Calu3 (cell line): ENCODE measurements at regions not wholly inside any gene's neighbourhood (a gene's known extent, or its start where the extent isn't known, plus 50 kb on each side); places are given as distances from the start of the nearest gene placed in this dataset.

Experiments used
- BruUV-seq: library from RNA; stranded (reverse); fragments of 400-500 nt; replicated peaks from 2 replicates; lab custom pipeline; 2021; lab: Mats Ljungman, UMichigan
- CTCF ChIA-PET: fragments of 300-600 bp; sonication (Branson Sonifier 250); formaldehyde crosslinking; loops from one replicate; lab custom pipeline; 2022; ENCODE audit warnings: antibody characterized with exemption; lab: Charles Lee
- DNase-seq: peaks from one replicate; pipeline ENCODE4 v3.0.0; 2022
- H3K27ac Mint-ChIP-seq: one replicate; pipeline ENCODE4 v1.8.0; 2022; ENCODE audit warnings: mixed read lengths; ENCODE audit not compliant: unreplicated experiment
- H3K27me3 Mint-ChIP-seq: one replicate; pipeline ENCODE4 v1.8.0; 2022; ENCODE audit warnings: mixed read lengths; ENCODE audit not compliant: unreplicated experiment
- H3K36me3 Mint-ChIP-seq: one replicate; pipeline ENCODE4 v1.8.0; 2022; ENCODE audit warnings: mild to moderate bottlenecking, moderate library complexity, mixed read lengths; ENCODE audit not compliant: insufficient read depth, unreplicated experiment
- H3K4me1 Mint-ChIP-seq: one replicate; pipeline ENCODE4 v1.8.0; 2022; ENCODE audit warnings: mild to moderate bottlenecking, low read depth, mixed read lengths; ENCODE audit not compliant: unreplicated experiment
- H3K4me3 Mint-ChIP-seq: one replicate; pipeline ENCODE4 v1.8.0; 2022; ENCODE audit warnings: mild to moderate bottlenecking, low read depth, moderate library complexity, mixed read lengths; ENCODE audit not compliant: unreplicated experiment
- H3K9me3 Mint-ChIP-seq: one replicate; pipeline ENCODE4 v1.8.0; 2022; ENCODE audit warnings: low read depth, mixed read lengths; ENCODE audit not compliant: unreplicated experiment
- CTCF ChIP-seq: fragments of 200-600 bp; IDR thresholded peaks from one replicate; pipeline ENCODE4 v1.8.0; 2022; ENCODE audit warnings: antibody characterized with exemption; ENCODE audit not compliant: unreplicated experiment
- intact Hi-C: fragments of 100-400 bp; cut with micrococcal nuclease; formaldehyde crosslinking; loops from one replicate; pipeline ENCODE4 v1.10.0; 2022; ENCODE audit not compliant: unreplicated experiment

- no TSS peak for BruUV-seq
- Mint-ChIP-seq H3K9me3 (no peaks in the 10 kb centered on the region), H3K4me3 (no peak overlapping the region), H3K27ac (no peak overlapping the region), H3K36me3 (no peaks in the 10 kb centered on the region), H3K27me3 (no peaks in the 10 kb centered on the region), H3K4me1 (no peaks in the 10 kb centered on the region)
- CTCF ChIA-PET, result no interaction called here
- DNase-seq, result no peak
- intact Hi-C loops, result no loop called here
- no peak for TF ChIP-seq CTCF
Observed at GRCh38 chr11:91178366-91178765, 955.5 kb upstream of the CHORDC1 start.

GRCh38 chr11:91174734-91175133 lies 951.9 kb upstream of the CHORDC1 start:
- H3K36me3 Mint-ChIP-seq, result no peaks in the 10 kb centered on the region
- H3K4me3 Mint-ChIP-seq, result no peak overlapping the region
- BruUV-seq, result no TSS peak
- DNase-seq, result no peak
- no peaks in the 10 kb centered on the region for H3K9me3 Mint-ChIP-seq
- H3K27me3 Mint-ChIP-seq, result no peaks in the 10 kb centered on the region
- CTCF ChIA-PET, result no interaction called here
- no peaks in the 10 kb centered on the region for H3K4me1 Mint-ChIP-seq
- intact Hi-C loops, result no loop called here
- TF ChIP-seq CTCF, result no peak
- H3K27ac Mint-ChIP-seq, result no peak overlapping the region

DNA sequence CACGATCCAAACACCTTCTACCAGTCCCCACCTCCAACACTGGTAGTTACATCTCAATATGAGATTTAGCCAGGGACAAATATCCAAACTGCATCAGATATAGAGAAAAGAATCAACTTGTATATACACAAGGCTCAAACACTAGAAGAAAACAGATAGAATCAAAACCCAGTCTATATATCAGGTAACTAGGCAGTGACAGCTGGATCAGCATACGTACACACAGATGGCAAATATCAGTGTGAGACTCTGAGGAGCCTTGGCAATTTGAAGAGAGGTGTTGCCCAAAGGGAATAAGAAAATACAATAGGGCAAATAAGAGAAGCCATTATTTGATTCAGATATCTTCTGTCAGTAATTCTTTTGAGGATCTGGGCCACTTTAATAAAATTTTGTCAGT lies 951.3 kb upstream of the CHORDC1 start:
- no peak overlapping the region for H3K27ac Mint-ChIP-seq
- H3K4me3 Mint-ChIP-seq, result no peak overlapping the region
- no peak for TF ChIP-seq CTCF
- DNase-seq, result no peak
- no peaks in the 10 kb centered on the region for H3K36me3 Mint-ChIP-seq
- no peaks in the 10 kb centered on the region for H3K9me3 Mint-ChIP-seq
- H3K4me1 Mint-ChIP-seq, result no peaks in the 10 kb centered on the region
- no TSS peak for BruUV-seq
- intact Hi-C loops, result no loop called here
- no peaks in the 10 kb centered on the region for H3K27me3 Mint-ChIP-seq
- CTCF ChIA-PET, result no interaction called here

GRCh38 chr11:91173701-91174100 lies 950.9 kb upstream of the CHORDC1 start:
- H3K4me1 Mint-ChIP-seq, result no peaks in the 10 kb centered on the region
- H3K9me3 Mint-ChIP-seq, result no peaks in the 10 kb centered on the region
- no peak overlapping the region for H3K4me3 Mint-ChIP-seq
- TF ChIP-seq CTCF, result no peak
- intact Hi-C loops, result no loop called here
- DNase-seq, result no peak
- BruUV-seq, result no TSS peak
- no peaks in the 10 kb centered on the region for H3K36me3 Mint-ChIP-seq
- H3K27ac Mint-ChIP-seq, result no peak overlapping the region
- CTCF ChIA-PET, result no interaction called here
- H3K27me3 Mint-ChIP-seq, result no peaks in the 10 kb centered on the region

- Mint-ChIP-seq H3K4me3 (no peak overlapping the region), H3K36me3 (no peaks in the 10 kb centered on the region), H3K9me3 (no peaks in the 10 kb centered on the region), H3K4me1 (no peaks in the 10 kb centered on the region), H3K27ac (no peak overlapping the region), H3K27me3 (no peaks in the 10 kb centered on the region)
- DNase-seq, result no peak
- CTCF ChIA-PET, result no interaction called here
- intact Hi-C loops, result no loop called here
- TF ChIP-seq CTCF, result no peak
- BruUV-seq, result no TSS peak
Observed at GRCh38 chr11:91170711-91171110, 947.9 kb upstream of the CHORDC1 start.
